A673 (cell line): ENCODE measurements at regions not wholly inside any gene's neighbourhood (a gene's known extent, or its start where the extent isn't known, plus 50 kb on each side); places are given as distances from the start of the nearest gene placed in this dataset.

Experiments
- EZH2 ChIP-seq: fragments of 200-600 bp; sonication (generic); IDR thresholded peaks from 2 replicates; pipeline ENCODE4 v1.6.1; 2017; ENCODE audit warnings: borderline replicate concordance, low read depth, mild to moderate bottlenecking, mixed read lengths, antibody characterized with exemption, low read length; ENCODE audit not compliant: poor library complexity, severe bottlenecking
- TF ChIP-seq, protein P1 (sequence below): fragments of 300-800, 200-600 bp; sonication (generic); conservative IDR thresholded peaks from 2 replicates; pipeline ENCODE4 v1.5.1; 2017; ENCODE audit warnings: low read depth, mild to moderate bottlenecking, antibody characterized with exemption, low read length, moderate library complexity, mixed read lengths

DNA sequence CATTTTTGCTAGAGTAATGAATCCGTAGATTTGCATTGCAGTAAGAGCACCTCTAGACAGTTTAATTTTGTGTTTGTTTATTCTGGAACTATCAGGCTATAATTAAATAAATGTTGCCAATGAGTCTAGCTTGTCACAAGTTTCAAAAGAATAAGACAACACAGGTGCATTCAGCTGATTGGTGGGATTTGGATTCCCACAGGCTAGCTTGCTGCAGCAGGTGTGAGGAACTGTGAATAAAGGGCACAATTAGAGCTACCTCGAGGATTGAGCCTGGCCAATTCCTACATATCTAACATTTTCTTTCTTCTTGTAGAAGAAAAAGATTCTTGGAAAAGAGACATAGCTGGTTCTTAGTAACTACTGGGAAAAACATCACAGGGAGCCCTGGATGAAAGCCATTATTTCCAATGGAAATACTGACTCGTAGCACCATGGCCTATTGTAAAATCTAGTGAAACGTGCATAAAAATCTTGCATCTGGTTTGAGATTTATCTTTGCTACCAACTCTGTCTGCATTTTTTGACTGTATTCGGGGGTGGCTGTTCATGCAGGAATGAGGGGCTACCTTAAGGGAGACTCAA, 360.9 kb downstream of the FGF9 start:
- TF ChIP-seq, protein P1, sequence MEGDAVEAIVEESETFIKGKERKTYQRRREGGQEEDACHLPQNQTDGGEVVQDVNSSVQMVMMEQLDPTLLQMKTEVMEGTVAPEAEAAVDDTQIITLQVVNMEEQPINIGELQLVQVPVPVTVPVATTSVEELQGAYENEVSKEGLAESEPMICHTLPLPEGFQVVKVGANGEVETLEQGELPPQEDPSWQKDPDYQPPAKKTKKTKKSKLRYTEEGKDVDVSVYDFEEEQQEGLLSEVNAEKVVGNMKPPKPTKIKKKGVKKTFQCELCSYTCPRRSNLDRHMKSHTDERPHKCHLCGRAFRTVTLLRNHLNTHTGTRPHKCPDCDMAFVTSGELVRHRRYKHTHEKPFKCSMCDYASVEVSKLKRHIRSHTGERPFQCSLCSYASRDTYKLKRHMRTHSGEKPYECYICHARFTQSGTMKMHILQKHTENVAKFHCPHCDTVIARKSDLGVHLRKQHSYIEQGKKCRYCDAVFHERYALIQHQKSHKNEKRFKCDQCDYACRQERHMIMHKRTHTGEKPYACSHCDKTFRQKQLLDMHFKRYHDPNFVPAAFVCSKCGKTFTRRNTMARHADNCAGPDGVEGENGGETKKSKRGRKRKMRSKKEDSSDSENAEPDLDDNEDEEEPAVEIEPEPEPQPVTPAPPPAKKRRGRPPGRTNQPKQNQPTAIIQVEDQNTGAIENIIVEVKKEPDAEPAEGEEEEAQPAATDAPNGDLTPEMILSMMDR: no peak
- no peak for TF ChIP-seq EZH2
